ENCODE measurements at regions not wholly inside any gene's neighbourhood (a gene's known extent, or its start where the extent isn't known, plus 50 kb on each side); places are given as distances from the start of the nearest gene placed in this dataset.

DNA sequence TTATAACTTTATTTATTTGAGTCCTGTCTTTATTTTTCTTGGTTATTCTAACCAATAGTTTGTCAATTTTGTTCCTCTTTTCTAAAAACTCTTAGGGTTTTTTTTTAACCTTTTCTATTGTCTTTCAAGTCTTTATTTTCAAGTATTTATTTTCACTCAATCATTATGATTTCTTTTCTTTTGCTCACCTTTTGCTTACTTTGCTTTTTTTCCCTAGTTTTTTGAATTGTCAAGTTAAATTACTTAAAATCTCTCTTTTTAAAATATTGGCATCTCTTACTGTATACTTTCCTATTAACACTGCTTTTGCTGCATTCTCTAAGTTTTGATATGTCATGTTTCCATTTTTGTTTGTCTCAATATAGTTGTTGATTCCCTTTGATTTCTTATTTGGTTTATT is 396.8 kb upstream of the CCDC179 start:
- TF ChIP-seq, protein P1, sequence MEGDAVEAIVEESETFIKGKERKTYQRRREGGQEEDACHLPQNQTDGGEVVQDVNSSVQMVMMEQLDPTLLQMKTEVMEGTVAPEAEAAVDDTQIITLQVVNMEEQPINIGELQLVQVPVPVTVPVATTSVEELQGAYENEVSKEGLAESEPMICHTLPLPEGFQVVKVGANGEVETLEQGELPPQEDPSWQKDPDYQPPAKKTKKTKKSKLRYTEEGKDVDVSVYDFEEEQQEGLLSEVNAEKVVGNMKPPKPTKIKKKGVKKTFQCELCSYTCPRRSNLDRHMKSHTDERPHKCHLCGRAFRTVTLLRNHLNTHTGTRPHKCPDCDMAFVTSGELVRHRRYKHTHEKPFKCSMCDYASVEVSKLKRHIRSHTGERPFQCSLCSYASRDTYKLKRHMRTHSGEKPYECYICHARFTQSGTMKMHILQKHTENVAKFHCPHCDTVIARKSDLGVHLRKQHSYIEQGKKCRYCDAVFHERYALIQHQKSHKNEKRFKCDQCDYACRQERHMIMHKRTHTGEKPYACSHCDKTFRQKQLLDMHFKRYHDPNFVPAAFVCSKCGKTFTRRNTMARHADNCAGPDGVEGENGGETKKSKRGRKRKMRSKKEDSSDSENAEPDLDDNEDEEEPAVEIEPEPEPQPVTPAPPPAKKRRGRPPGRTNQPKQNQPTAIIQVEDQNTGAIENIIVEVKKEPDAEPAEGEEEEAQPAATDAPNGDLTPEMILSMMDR (conservative IDR thresholded peaks at IDR 0.05; ENCODE audit: low read depth, low read length), result no peak
- no peak for TF ChIP-seq EZH2 (IDR thresholded peaks at IDR 0.05; ENCODE audit: borderline replicate concordance, low read depth, low read length, poor library complexity, severe bottlenecking)
